Neural cell (in vitro differentiated cells): ENCODE measurements at regions not wholly inside any gene's neighbourhood (a gene's known extent, or its start where the extent isn't known, plus 50 kb on each side); places are given as distances from the start of the nearest gene placed in this dataset.

ENCODE experiments used
- H2AFZ ChIP-seq: fragments of 200-600, 300-800 bp; sonication (generic), shearing (Covaris generic); 2 replicates; pipeline ENCODE4 v1.6.0; 2014; ENCODE audit warnings: low read depth, mild to moderate bottlenecking, antibody characterized with exemption, low read length, moderate library complexity
- H3F3A ChIP-seq: fragments of 200-600 bp; shearing (Covaris generic); 2 replicates; pipeline ENCODE4 v1.6.1; 2016; ENCODE audit warnings: mild to moderate bottlenecking, moderate library complexity, mixed read lengths, antibody characterized with exemption, low read length; ENCODE audit not compliant: insufficient read depth, poor library complexity, severe bottlenecking
- H3K27ac ChIP-seq: fragments of 200-600, 300-800 bp; sonication (generic), shearing (Covaris generic); 2 replicates; pipeline ENCODE4 v1.5.1; 2014; ENCODE audit warnings: mild to moderate bottlenecking, low read length, moderate library complexity
- H3K27me3 ChIP-seq: fragments of 300-800, 200-600 bp; sonication (generic), shearing (Covaris generic); 2 replicates; pipeline ENCODE4 v1.6.0; 2014; ENCODE audit warnings: mild to moderate bottlenecking, low read depth, low read length, moderate library complexity; ENCODE audit not compliant: insufficient read depth
- H3K36me3 ChIP-seq: fragments of 300-800, 200-600 bp; sonication (generic), shearing (Covaris generic); 2 replicates; pipeline ENCODE4 v1.5.1; 2014; ENCODE audit warnings: mild to moderate bottlenecking, antibody characterized with exemption, low read length, moderate library complexity; ENCODE audit not compliant: insufficient read depth
- H3K4me2 ChIP-seq: fragments of 300-800, 200-600 bp; sonication (generic), shearing (Covaris generic); 2 replicates; pipeline ENCODE4 v1.6.0; 2014; ENCODE audit warnings: mild to moderate bottlenecking, low read length
- H3K4me3 ChIP-seq: fragments of 300-800, 200-600 bp; sonication (generic), shearing (Covaris generic); 2 replicates; pipeline ENCODE4 v1.5.1; 2014; ENCODE audit warnings: mild to moderate bottlenecking, low read length, moderate library complexity
- H3K79me2 ChIP-seq: fragments of 200-600 bp; shearing (Covaris generic); replicated peaks from 2 replicates; pipeline ENCODE4 v1.6.0; 2014; ENCODE audit warnings: mild to moderate bottlenecking, low read length, moderate library complexity; ENCODE audit not compliant: insufficient read depth
- H3K9ac ChIP-seq: fragments of 300-800, 200-600 bp; sonication (generic), shearing (Covaris generic); 2 replicates; pipeline ENCODE4 v1.6.1; 2016; ENCODE audit warnings: mild to moderate bottlenecking, low read length, mixed read lengths
- H3K9me2 ChIP-seq: fragments of 200-600 bp; shearing (Covaris generic); 2 replicates; pipeline ENCODE4 v1.6.1; 2016; ENCODE audit warnings: mild to moderate bottlenecking, low read length, mixed read lengths; ENCODE audit not compliant: insufficient read depth
- H3K9me3 ChIP-seq: fragments of 200-600, 300-800 bp; sonication (generic), shearing (Covaris generic); 2 replicates; pipeline ENCODE4 v1.6.1; 2016; ENCODE audit warnings: mild to moderate bottlenecking, mixed run types, low read length, moderate library complexity, mixed read lengths
- H4K20me1 ChIP-seq: fragments of 200-600 bp; shearing (Covaris generic); 2 replicates; pipeline ENCODE4 v1.6.1; 2016; ENCODE audit warnings: mild to moderate bottlenecking, mixed run types; ENCODE audit not compliant: insufficient read depth
- EP300 ChIP-seq: fragments of 450-650 bp; conservative IDR thresholded peaks from 2 replicates; pipeline ENCODE4 v1.6.1; 2014; ENCODE audit warnings: antibody characterized with exemption, mild to moderate bottlenecking, moderate library complexity; ENCODE audit not compliant: poor library complexity, severe bottlenecking
- EZH2 ChIP-seq: fragments of 200-600, 300-800 bp; shearing (Covaris generic), sonication (generic); IDR thresholded peaks from 2 replicates; pipeline ENCODE4 v1.6.1; 2014; ENCODE audit warnings: antibody characterized with exemption, low read length, borderline replicate concordance, mild to moderate bottlenecking; ENCODE audit not compliant: insufficient read depth, poor library complexity, severe bottlenecking
- MXI1 ChIP-seq: fragments of 450-650 bp; conservative IDR thresholded peaks from 2 replicates; pipeline ENCODE4 v1.6.1; 2014; ENCODE audit warnings: antibody characterized with exemption, mild to moderate bottlenecking; ENCODE audit not compliant: poor library complexity, severe bottlenecking
- POLR2AphosphoS5 ChIP-seq: IDR thresholded peaks from 2 replicates; pipeline ENCODE4 v1.6.1; 2012
- RAD21 ChIP-seq: fragments of 450-650 bp; conservative IDR thresholded peaks from 2 replicates; pipeline ENCODE4 v1.6.1; 2014; ENCODE audit warnings: antibody characterized with exemption, mild to moderate bottlenecking, moderate library complexity
- SMC3 ChIP-seq: fragments of 450-650 bp; conservative IDR thresholded peaks from 2 replicates; pipeline ENCODE4 v1.6.1; 2014; ENCODE audit warnings: antibody characterized with exemption, mild to moderate bottlenecking, moderate library complexity; ENCODE audit not compliant: poor library complexity
- TAF1 ChIP-seq: IDR thresholded peaks from 2 replicates; pipeline ENCODE4 v1.6.1; 2012; ENCODE audit warnings: low read depth
- TF ChIP-seq, protein P1 (sequence below): IDR thresholded peaks from 2 replicates; pipeline ENCODE4 v1.6.1; 2012; ENCODE audit warnings: borderline replicate concordance
- TF ChIP-seq, protein P2 (sequence below): fragments of 450-650 bp; IDR thresholded peaks from 2 replicates; pipeline ENCODE4 v1.5.1; 2014; ENCODE audit warnings: antibody characterized with exemption, mild to moderate bottlenecking, moderate library complexity; ENCODE audit not compliant: poor library complexity, severe bottlenecking

DNA sequence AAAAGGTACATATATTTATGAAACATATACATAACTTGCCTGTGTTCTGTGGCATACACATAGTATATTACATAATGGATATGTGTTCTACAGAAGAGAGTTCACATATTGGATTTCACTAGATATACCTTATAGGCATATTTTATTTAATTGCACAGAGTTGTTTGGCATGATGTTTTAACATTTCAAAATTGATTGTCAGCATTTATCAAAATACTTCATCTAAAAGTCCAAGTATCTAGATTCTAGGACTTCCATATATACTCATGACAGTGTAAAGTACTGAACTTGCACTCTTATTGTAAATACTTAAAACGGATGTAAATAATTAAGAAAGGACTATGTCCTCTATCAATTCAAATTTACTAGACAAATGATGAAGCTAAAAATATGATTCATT is 995.3 kb upstream of the LRRTM1 start:
- H3K9me2 ChIP-seq: no peaks in the 10 kb centered on the region
- H3K27me3 ChIP-seq: no peaks in the 10 kb centered on the region
- no peak overlapping the region for H3K9ac ChIP-seq
- no peaks in the 10 kb centered on the region for H4K20me1 ChIP-seq
- H3K4me3 ChIP-seq: no peak overlapping the region
- TF ChIP-seq POLR2AphosphoS5 (no peak), EZH2 (no peak), TAF1 (no peak), RAD21 (no peak), EP300 (no peak), SMC3 (no peak), MXI1 (no peak)
- TF ChIP-seq, protein P1, sequence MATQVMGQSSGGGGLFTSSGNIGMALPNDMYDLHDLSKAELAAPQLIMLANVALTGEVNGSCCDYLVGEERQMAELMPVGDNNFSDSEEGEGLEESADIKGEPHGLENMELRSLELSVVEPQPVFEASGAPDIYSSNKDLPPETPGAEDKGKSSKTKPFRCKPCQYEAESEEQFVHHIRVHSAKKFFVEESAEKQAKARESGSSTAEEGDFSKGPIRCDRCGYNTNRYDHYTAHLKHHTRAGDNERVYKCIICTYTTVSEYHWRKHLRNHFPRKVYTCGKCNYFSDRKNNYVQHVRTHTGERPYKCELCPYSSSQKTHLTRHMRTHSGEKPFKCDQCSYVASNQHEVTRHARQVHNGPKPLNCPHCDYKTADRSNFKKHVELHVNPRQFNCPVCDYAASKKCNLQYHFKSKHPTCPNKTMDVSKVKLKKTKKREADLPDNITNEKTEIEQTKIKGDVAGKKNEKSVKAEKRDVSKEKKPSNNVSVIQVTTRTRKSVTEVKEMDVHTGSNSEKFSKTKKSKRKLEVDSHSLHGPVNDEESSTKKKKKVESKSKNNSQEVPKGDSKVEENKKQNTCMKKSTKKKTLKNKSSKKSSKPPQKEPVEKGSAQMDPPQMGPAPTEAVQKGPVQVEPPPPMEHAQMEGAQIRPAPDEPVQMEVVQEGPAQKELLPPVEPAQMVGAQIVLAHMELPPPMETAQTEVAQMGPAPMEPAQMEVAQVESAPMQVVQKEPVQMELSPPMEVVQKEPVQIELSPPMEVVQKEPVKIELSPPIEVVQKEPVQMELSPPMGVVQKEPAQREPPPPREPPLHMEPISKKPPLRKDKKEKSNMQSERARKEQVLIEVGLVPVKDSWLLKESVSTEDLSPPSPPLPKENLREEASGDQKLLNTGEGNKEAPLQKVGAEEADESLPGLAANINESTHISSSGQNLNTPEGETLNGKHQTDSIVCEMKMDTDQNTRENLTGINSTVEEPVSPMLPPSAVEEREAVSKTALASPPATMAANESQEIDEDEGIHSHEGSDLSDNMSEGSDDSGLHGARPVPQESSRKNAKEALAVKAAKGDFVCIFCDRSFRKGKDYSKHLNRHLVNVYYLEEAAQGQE: no peak
- TF ChIP-seq, protein P2, sequence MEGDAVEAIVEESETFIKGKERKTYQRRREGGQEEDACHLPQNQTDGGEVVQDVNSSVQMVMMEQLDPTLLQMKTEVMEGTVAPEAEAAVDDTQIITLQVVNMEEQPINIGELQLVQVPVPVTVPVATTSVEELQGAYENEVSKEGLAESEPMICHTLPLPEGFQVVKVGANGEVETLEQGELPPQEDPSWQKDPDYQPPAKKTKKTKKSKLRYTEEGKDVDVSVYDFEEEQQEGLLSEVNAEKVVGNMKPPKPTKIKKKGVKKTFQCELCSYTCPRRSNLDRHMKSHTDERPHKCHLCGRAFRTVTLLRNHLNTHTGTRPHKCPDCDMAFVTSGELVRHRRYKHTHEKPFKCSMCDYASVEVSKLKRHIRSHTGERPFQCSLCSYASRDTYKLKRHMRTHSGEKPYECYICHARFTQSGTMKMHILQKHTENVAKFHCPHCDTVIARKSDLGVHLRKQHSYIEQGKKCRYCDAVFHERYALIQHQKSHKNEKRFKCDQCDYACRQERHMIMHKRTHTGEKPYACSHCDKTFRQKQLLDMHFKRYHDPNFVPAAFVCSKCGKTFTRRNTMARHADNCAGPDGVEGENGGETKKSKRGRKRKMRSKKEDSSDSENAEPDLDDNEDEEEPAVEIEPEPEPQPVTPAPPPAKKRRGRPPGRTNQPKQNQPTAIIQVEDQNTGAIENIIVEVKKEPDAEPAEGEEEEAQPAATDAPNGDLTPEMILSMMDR: no peak
- no peak overlapping the region for H3K27ac ChIP-seq
- H3K79me2 ChIP-seq: no peaks in the 10 kb centered on the region
- no peaks in the 10 kb centered on the region for H3F3A ChIP-seq
- H3K9me3 ChIP-seq: no peaks in the 10 kb centered on the region
- no peak overlapping the region for H2AFZ ChIP-seq
- H3K36me3 ChIP-seq: no peaks in the 10 kb centered on the region
- H3K4me2 ChIP-seq: no peak overlapping the region

DNA sequence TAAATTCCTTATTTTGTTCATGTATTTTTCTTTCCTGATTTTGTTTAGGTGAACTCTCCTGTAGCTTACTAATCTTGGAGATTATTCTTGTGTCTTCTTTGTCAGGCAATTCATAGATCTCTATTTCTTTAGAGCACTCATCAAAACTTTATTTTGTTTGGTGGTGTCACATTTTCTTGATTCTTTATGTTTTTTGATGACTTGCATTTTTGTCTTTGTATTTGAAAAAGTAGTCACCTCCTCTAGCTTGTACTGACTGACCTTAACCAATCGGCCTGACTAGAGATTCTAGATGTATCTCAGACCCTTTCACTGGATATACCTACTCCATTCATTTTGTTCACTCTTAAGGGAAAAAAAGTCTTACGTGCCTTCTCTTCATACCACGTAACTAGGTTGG is 986.3 kb upstream of the LRRTM1 start:
- H3F3A ChIP-seq: no peaks in the 10 kb centered on the region
- no peak overlapping the region for H3K27ac ChIP-seq
- no peaks in the 10 kb centered on the region for H3K9me3 ChIP-seq
- no peak overlapping the region for H3K4me2 ChIP-seq
- H3K9me2 ChIP-seq: no peaks in the 10 kb centered on the region
- H3K4me3 ChIP-seq: no peak overlapping the region
- no peaks in the 10 kb centered on the region for H3K27me3 ChIP-seq
- no peak overlapping the region for H2AFZ ChIP-seq
- H3K79me2 ChIP-seq: no peaks in the 10 kb centered on the region
- H3K36me3 ChIP-seq: no peaks in the 10 kb centered on the region
- no peaks in the 10 kb centered on the region for H4K20me1 ChIP-seq
- no peak overlapping the region for H3K9ac ChIP-seq
- TF ChIP-seq POLR2AphosphoS5 (no peak), TAF1 (no peak), MXI1 (no peak), RAD21 (no peak), EP300 (no peak), SMC3 (no peak), EZH2 (no peak)
- TF ChIP-seq, protein P1: no peak
- TF ChIP-seq, protein P2: no peak
